A673 (cell line): ENCODE measurements at regions not wholly inside any gene's neighbourhood (a gene's known extent, or its start where the extent isn't known, plus 50 kb on each side); places are given as distances from the start of the nearest gene placed in this dataset.

Experiments
- BruUV-seq: library from RNA; stranded (reverse); fragments of 400-500 nt; replicated peaks from 2 replicates; lab custom pipeline; 2021; lab: Mats Ljungman, UMichigan
- CTCF ChIA-PET: fragments of 300-600 bp; sonication (Branson Sonifier 250); formaldehyde crosslinking; loops from one replicate; lab custom pipeline; 2022; ENCODE audit warnings: antibody characterized with exemption; lab: Charles Lee
- POLR2A ChIA-PET: fragments of 300-600 bp; sonication (Branson Sonifier 250); formaldehyde crosslinking; loops from one replicate; lab custom pipeline; 2022; ENCODE audit warnings: antibody characterized with exemption; ENCODE audit not compliant: low non-redundant PET; lab: Charles Lee
- DNase-seq: peaks from one replicate; pipeline ENCODE4 v3.0.0-alpha.2; 2015; ENCODE audit warnings: low spot score
- H3K27ac ChIP-seq: fragments of 200-600 bp; sonication (generic); 2 replicates; pipeline ENCODE4 v1.5.1; 2016; ENCODE audit warnings: mixed run types, low read depth, mild to moderate bottlenecking, mixed read lengths, antibody characterized with exemption, low read length; ENCODE audit not compliant: poor library complexity, severe bottlenecking
- H3K27me3 ChIP-seq: fragments of 200-600 bp; sonication (generic); replicated peaks from 2 replicates; pipeline ENCODE4 v1.6.1; 2017; ENCODE audit warnings: mixed run types, low read depth, mild to moderate bottlenecking, mixed read lengths, antibody characterized with exemption, low read length; ENCODE audit not compliant: insufficient read depth, poor library complexity
- H3K36me3 ChIP-seq: fragments of 200-600 bp; sonication (generic); 2 replicates; pipeline ENCODE4 v1.6.1; 2016; ENCODE audit warnings: mixed run types, mild to moderate bottlenecking, mixed read lengths, antibody characterized with exemption, low read length; ENCODE audit not compliant: insufficient read depth, poor library complexity, severe bottlenecking
- H3K4me1 ChIP-seq: fragments of 200-600 bp; sonication (generic); 2 replicates; pipeline ENCODE4 v1.6.1; 2017; ENCODE audit warnings: mixed run types, mild to moderate bottlenecking, mixed read lengths, antibody characterized with exemption, low read length; ENCODE audit not compliant: insufficient read depth, poor library complexity, severe bottlenecking
- H3K4me3 ChIP-seq: fragments of 200-600 bp; sonication (generic); 2 replicates; pipeline ENCODE4 v1.5.1; 2016; ENCODE audit warnings: low read depth, mixed run types, mild to moderate bottlenecking, mixed read lengths, low read length; ENCODE audit not compliant: poor library complexity, severe bottlenecking
- H3K9me3 ChIP-seq: fragments of 200-600 bp; sonication (generic); 2 replicates; pipeline ENCODE4 v1.6.1; 2016; ENCODE audit warnings: mixed run types, low read depth, mild to moderate bottlenecking, mixed read lengths, antibody characterized with exemption, low read length; ENCODE audit not compliant: poor library complexity, severe bottlenecking
- CTCF ChIP-seq: fragments of 300-800, 200-600 bp; sonication (generic); conservative IDR thresholded peaks from 2 replicates; pipeline ENCODE4 v1.5.1; 2017; ENCODE audit warnings: low read depth, mild to moderate bottlenecking, antibody characterized with exemption, low read length, moderate library complexity, mixed read lengths
- EZH2 ChIP-seq: fragments of 200-600 bp; sonication (generic); IDR thresholded peaks from 2 replicates; pipeline ENCODE4 v1.6.1; 2017; ENCODE audit warnings: borderline replicate concordance, low read depth, mild to moderate bottlenecking, mixed read lengths, antibody characterized with exemption, low read length; ENCODE audit not compliant: poor library complexity, severe bottlenecking
- intact Hi-C: fragments of 100-400 bp; cut with micrococcal nuclease; formaldehyde crosslinking; loops from one replicate; pipeline ENCODE4 v1.10.0; 2022; ENCODE audit not compliant: unreplicated experiment

GRCh38 chr21:24118738-24119459 lies 1488.4 kb downstream of the MRPL39 start:
- Histone ChIP-seq H3K4me1 (no peaks in the 10 kb centered on the region), H3K4me3 (no peak overlapping the region), H3K9me3 (peaks cover 6% of the 10 kb centered on the region), H3K27me3 (no peaks in the 10 kb centered on the region), H3K27ac (no peak overlapping the region), H3K36me3 (no peaks in the 10 kb centered on the region)
- DNase-seq = no peak
- intact Hi-C loops = no loop called here
- TF ChIP-seq EZH2 (no peak), CTCF (no peak)
- BruUV-seq = no TSS peak
- ChIA-PET POLR2A (no interaction called here), CTCF (no interaction called here)

- Histone ChIP-seq H3K4me3 (no peak overlapping the region), H3K27me3 (no peaks in the 10 kb centered on the region), H3K9me3 (peaks cover 6% of the 10 kb centered on the region), H3K27ac (no peak overlapping the region), H3K36me3 (no peaks in the 10 kb centered on the region), H3K4me1 (no peaks in the 10 kb centered on the region)
- no peak for TF ChIP-seq EZH2
- TF ChIP-seq CTCF = no peak
- no TSS peak for BruUV-seq
- intact Hi-C loops = no loop called here
- no peak for DNase-seq
- POLR2A ChIA-PET = no interaction called here
- CTCF ChIA-PET = no interaction called here
These were observed 1492.1 kb downstream of the MRPL39 start for GRCh38 chr21:24115141-24115540.

DNA sequence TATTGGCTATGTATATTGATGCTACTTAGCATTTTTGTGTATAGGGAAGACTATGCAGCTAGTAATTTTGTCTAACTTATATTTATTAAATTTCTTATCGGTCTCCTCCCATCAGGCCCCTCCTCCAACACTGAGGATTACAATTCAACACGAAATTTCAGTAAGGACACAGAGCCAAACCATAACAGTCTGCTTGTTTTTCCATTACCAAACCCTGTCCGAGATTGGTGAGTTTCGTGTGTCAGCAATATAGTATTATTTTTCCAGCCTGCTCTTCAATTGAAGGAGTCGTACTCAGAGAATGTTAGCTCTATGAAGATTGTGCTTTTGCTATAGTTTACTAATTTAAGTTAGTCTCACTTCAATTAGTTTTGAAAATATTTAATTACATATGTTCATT lies 1495.3 kb downstream of the MRPL39 start:
- intact Hi-C loops = no loop called here
- ChIA-PET POLR2A (no interaction called here), CTCF (no interaction called here)
- no peak for TF ChIP-seq CTCF
- TF ChIP-seq EZH2 = no peak
- H3K36me3 ChIP-seq = no peaks in the 10 kb centered on the region
- BruUV-seq = no TSS peak
- H3K4me1 ChIP-seq = no peaks in the 10 kb centered on the region
- no peak overlapping the region for H3K27ac ChIP-seq
- H3K9me3 ChIP-seq = peaks cover 13% of the 10 kb centered on the region
- H3K27me3 ChIP-seq = no peaks in the 10 kb centered on the region
- DNase-seq = no peak
- H3K4me3 ChIP-seq = no peak overlapping the region
